ENCODE measurements at regions not wholly inside any gene's neighbourhood (a gene's known extent, or its start where the extent isn't known, plus 50 kb on each side); places are given as distances from the start of the nearest gene placed in this dataset.

GRCh38 chr21:16695074-16695473, 817.8 kb upstream of the CXADR start:
- Histone ChIP-seq H3K27me3 (replicated peaks; ENCODE audit: insufficient read depth) (no peaks in the 10 kb centered on the region), H3K9me3 (no peaks in the 10 kb centered on the region), H3K4me3 (no peak overlapping the region), H3K27ac (no peak overlapping the region), H3K4me1 (replicated peaks) (no peaks in the 10 kb centered on the region), H3K36me3 (no peaks in the 10 kb centered on the region)
- intact Hi-C loops (cut with DNase I): no loop called here
- no peak for DNase-seq (ENCODE audit: low spot score)
- TF ChIP-seq CTCF (IDR thresholded peaks at IDR 0.05): no peak
- WGBS: 100% methylated on average over 2 of the region's 2 CpGs

DNA sequence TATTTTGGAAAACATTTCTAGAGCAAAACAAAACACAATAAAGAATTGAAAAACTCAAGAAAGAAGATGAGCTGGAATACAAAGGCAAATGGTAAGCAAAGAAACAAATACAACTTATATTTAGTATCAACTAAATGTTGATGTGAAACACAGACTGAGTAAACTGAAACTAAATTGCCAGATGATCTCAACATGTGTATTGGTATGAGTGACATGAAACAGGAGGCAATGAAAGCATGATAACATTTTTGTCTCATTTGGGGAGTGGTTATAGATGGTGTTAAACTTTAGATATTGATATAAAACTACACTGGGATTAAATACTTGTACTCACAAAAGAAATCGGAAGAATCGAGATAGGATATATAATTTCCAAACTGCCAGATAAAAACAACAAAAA, 805.6 kb upstream of the CXADR start:
- intact Hi-C loops (cut with DNase I): no loop called here
- TF ChIP-seq POLR2AphosphoS5 (IDR thresholded peaks at IDR 0.05): no peak
- no peak for TF ChIP-seq POLR2A (IDR thresholded peaks at IDR 0.05)
- no peak for TF ChIP-seq CTCF (IDR thresholded peaks at IDR 0.05)
- 94% methylated on average over 2 of the region's 2 CpGs for WGBS
- DNase-seq (ENCODE audit: low spot score): no peak
- H3K27me3 ChIP-seq (replicated peaks; ENCODE audit: insufficient read depth): no peaks in the 10 kb centered on the region
- H3K4me1 ChIP-seq (replicated peaks): no peaks in the 10 kb centered on the region
- H3K27ac ChIP-seq: no peak overlapping the region
- H3K36me3 ChIP-seq: no peaks in the 10 kb centered on the region
- H3K9me3 ChIP-seq: no peaks in the 10 kb centered on the region
- no peak overlapping the region for H3K4me3 ChIP-seq

- TF ChIP-seq POLR2A (IDR thresholded peaks at IDR 0.05): no peak
- TF ChIP-seq POLR2AphosphoS5 (IDR thresholded peaks at IDR 0.05): no peak
- no peak for TF ChIP-seq CTCF (IDR thresholded peaks at IDR 0.05)
- H3K9me3 ChIP-seq: no peaks in the 10 kb centered on the region
- no peak for DNase-seq (ENCODE audit: low spot score)
- intact Hi-C loops (cut with DNase I): no loop called here
- no peak overlapping the region for H3K4me3 ChIP-seq
- 41% methylated on average over 2 of the region's 2 CpGs for WGBS
- H3K27ac ChIP-seq: no peak overlapping the region
- H3K4me1 ChIP-seq (replicated peaks): no peaks in the 10 kb centered on the region
- no peaks in the 10 kb centered on the region for H3K27me3 ChIP-seq (replicated peaks; ENCODE audit: insufficient read depth)
- H3K36me3 ChIP-seq: no peaks in the 10 kb centered on the region
Measured at GRCh38 chr21:16708101-16708835, 804.6 kb upstream of the CXADR start.

GRCh38 chr21:16709866-16710550, 802.8 kb upstream of the CXADR start:
- Histone ChIP-seq H3K27me3 (replicated peaks; ENCODE audit: insufficient read depth) (no peaks in the 10 kb centered on the region), H3K4me3 (no peak overlapping the region), H3K36me3 (no peaks in the 10 kb centered on the region), H3K9me3 (no peaks in the 10 kb centered on the region), H3K27ac (no peak overlapping the region), H3K4me1 (replicated peaks) (no peaks in the 10 kb centered on the region)
- WGBS: 32% methylated on average over 5 of the region's 5 CpGs
- TF ChIP-seq CTCF (IDR thresholded peaks at IDR 0.05) (no peak), POLR2AphosphoS5 (IDR thresholded peaks at IDR 0.05) (no peak), POLR2A (IDR thresholded peaks at IDR 0.05) (no peak)
- DNase-seq (ENCODE audit: low spot score): no peak
- intact Hi-C loops (cut with DNase I): no loop called here

- Histone ChIP-seq H3K4me3 (no peak overlapping the region), H3K27ac (no peak overlapping the region), H3K27me3 (replicated peaks; ENCODE audit: insufficient read depth) (no peaks in the 10 kb centered on the region), H3K9me3 (no peaks in the 10 kb centered on the region), H3K4me1 (replicated peaks) (no peaks in the 10 kb centered on the region), H3K36me3 (no peaks in the 10 kb centered on the region)
- intact Hi-C loops (cut with DNase I): no loop called here
- no peak for DNase-seq (ENCODE audit: low spot score)
- WGBS: 80% methylated on average over 2 of the region's 2 CpGs
- TF ChIP-seq POLR2AphosphoS5 (IDR thresholded peaks at IDR 0.05) (no peak), POLR2A (IDR thresholded peaks at IDR 0.05) (no peak), CTCF (IDR thresholded peaks at IDR 0.05) (no peak)
Measured at GRCh38 chr21:16711757-16712156, 801.1 kb upstream of the CXADR start.

All from prostate gland (tissue), 2 donors.